Sigmoid colon (tissue), 6 donors: ENCODE measurements at regions not wholly inside any gene's neighbourhood (a gene's known extent, or its start where the extent isn't known, plus 50 kb on each side); places are given as distances from the start of the nearest gene placed in this dataset.

Experiments
- DNase-seq: peaks from one replicate; pipeline ENCODE4 v3.0.0-alpha.2; 2019
- H3K27ac ChIP-seq, 4 donors: fragments of 200-600 bp; sonication (generic); one replicate each; pipeline ENCODE4 v1.5.1; 2016 to 2019; ENCODE audit warnings: mild to moderate bottlenecking in 1 of 4
- H3K27me3 ChIP-seq, 3 donors: fragments of 200-600 bp; sonication (generic); one replicate each; pipeline ENCODE4 v1.5.1; 2019; ENCODE audit warnings: mild to moderate bottlenecking in 1 of 3
- H3K36me3 ChIP-seq, 4 donors: fragments of 200-600 bp; sonication (generic); one replicate each; pipeline ENCODE4 v1.5.1; 2016 to 2019
- H3K4me1 ChIP-seq, 4 donors: fragments of 200-600 bp; sonication (generic); one replicate each; pipeline ENCODE4 v1.5.1; 2017 to 2019
- H3K4me3 ChIP-seq, 4 donors: fragments of 200-600 bp; sonication (generic); one replicate each; pipeline ENCODE4 v1.5.1; 2017 to 2019; ENCODE audit warnings: mild to moderate bottlenecking in 2 of 4, moderate library complexity in 1 of 4
- H3K9me3 ChIP-seq, 4 donors: fragments of 200-600 bp in 3 of 4; sonication (generic) in 3 of 4; one replicate each; pipeline versions ENCODE4 v1.5.1 to v1.6.1; 2013 to 2019
- EP300 ChIP-seq, 4 donors: sonication (generic); formaldehyde crosslinking; IDR thresholded peaks; one replicate each; pipeline ENCODE4 v1.6.1; 2017; ENCODE audit warnings: antibody characterized with exemption in 4 of 4
- POLR2A ChIP-seq, 2 donors: fragments of 450-650 bp; IDR thresholded peaks; one replicate each; pipeline ENCODE4 v1.6.1; 2016; ENCODE audit warnings: antibody characterized with exemption in 2 of 2, mild to moderate bottlenecking in 2 of 2, moderate library complexity in 2 of 2
- POLR2AphosphoS5 ChIP-seq, 4 donors: sonication (generic); formaldehyde crosslinking; IDR thresholded peaks; one replicate each; pipeline ENCODE4 v1.6.1; 2017; ENCODE audit warnings: antibody characterized with exemption in 4 of 4
- WGBS, 2 donors: extraction: QIAGEN DNeasy Blood & Tissue Kit; methylation state at CpG; one replicate each; pipeline ENCODE4 v1.1.7; 2013; 5-methylcytosine and 5-hydroxymethylcytosine counted together
- intact Hi-C: fragments of 100-400 bp; cut with DNase I; formaldehyde crosslinking; loops from one replicate; pipeline ENCODE4 v1.15.1; 2023
- TF ChIP-seq, protein P1 (sequence below), 4 experiments: fragments of 450-650 bp in 3 of 4; fragments of 200-600 bp in 1 of 4; IDR thresholded peaks; one replicate each; pipeline ENCODE4 v1.5.1; 2016 to 2019; ENCODE audit warnings: antibody characterized with exemption in 4 of 4, mild to moderate bottlenecking in 3 of 4, moderate library complexity in 2 of 4
- donor health status: healthy with polysubstance abuse.
- donor health status: healthy.

DNA sequence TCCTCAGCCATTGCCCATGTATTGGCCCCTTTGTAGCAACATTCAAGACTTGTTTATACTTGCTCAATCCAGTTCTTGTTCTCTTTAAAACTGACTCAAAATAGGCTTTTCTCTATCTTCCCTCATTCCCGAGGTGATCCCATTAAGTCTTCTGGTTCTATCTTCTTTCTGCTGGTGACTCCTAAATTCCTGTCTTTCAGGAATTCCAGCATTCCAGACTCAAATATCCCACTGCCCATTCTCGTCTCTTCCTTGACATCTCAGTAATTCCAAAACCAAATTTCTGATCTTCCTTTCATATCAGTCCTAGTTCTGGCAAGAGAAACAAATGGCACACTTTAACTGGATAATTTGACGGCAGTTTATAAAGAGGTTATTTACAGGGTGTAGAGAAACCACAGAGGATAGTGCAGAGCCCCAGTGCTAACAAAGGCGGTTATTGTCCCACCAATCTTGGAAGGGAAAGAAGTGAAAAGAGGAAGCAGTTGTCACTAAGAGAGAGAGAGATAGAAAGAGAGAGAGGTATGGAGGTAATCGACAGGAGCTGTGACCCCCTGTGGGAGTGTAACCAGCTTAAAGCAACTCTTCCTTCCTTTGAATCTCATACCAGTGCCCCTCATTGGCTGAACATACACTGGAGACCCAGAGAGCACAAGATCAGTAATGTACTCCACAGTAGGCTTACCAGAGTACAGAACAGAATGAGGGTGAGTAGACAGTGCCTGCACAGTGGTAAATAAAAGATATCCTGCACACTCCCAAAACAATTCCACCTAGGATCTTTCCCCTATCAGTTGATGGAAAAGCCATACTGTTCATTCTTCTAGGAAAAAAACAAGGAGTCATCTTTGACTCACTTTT is 177.6 kb upstream of the LMNTD1 start:
- intact Hi-C loops = no loop called here
- Histone ChIP-seq H3K27me3 (no peaks in the 10 kb centered on the region), H3K27ac (no peak overlapping the region), H3K36me3 (no peaks in the 10 kb centered on the region), H3K9me3 (no peaks in the 10 kb centered on the region), H3K4me3 (no peak overlapping the region), H3K4me1 (peaks cover 0 to 6% (median 3%) of the 10 kb centered on the region in 4 donors)
- DNase-seq = no peak
- TF ChIP-seq POLR2AphosphoS5 (IDR thresholded peaks at IDR 0.05) (no peak), EP300 (IDR thresholded peaks at IDR 0.05) (no peak), POLR2A (IDR thresholded peaks at IDR 0.05) (no peak)
- TF ChIP-seq, protein P1, sequence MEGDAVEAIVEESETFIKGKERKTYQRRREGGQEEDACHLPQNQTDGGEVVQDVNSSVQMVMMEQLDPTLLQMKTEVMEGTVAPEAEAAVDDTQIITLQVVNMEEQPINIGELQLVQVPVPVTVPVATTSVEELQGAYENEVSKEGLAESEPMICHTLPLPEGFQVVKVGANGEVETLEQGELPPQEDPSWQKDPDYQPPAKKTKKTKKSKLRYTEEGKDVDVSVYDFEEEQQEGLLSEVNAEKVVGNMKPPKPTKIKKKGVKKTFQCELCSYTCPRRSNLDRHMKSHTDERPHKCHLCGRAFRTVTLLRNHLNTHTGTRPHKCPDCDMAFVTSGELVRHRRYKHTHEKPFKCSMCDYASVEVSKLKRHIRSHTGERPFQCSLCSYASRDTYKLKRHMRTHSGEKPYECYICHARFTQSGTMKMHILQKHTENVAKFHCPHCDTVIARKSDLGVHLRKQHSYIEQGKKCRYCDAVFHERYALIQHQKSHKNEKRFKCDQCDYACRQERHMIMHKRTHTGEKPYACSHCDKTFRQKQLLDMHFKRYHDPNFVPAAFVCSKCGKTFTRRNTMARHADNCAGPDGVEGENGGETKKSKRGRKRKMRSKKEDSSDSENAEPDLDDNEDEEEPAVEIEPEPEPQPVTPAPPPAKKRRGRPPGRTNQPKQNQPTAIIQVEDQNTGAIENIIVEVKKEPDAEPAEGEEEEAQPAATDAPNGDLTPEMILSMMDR (IDR thresholded peaks at IDR 0.05) = no peak
- WGBS, 2 donors = 11 to 35% methylated on average over 5 of the region's 5 CpGs

DNA sequence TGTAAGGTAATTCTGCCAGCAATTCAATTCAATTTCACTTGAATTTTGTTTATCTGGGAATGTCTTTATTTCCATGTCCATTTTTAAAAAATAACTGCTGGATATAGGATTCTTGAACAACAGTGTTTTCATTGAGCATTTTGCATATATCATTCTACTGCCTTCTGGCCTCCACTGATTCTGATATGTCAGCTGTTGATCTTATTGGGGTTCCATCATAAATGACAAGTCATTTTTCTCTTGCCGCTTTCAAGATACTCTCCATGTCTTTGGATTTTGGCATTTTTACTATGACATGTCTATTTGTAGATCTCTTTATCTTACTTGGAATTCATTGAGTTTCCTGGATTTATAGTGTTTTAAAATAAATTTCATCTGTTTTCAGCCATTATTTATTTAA is 180.5 kb upstream of the LMNTD1 start:
- no peaks in the 10 kb centered on the region for H3K27me3 ChIP-seq
- H3K4me3 ChIP-seq = no peak overlapping the region
- DNase-seq = no peak
- H3K9me3 ChIP-seq = no peaks in the 10 kb centered on the region
- WGBS, 2 donors = 99 to 100% methylated on average over 1 of the region's 1 CpG
- TF ChIP-seq POLR2AphosphoS5 (IDR thresholded peaks at IDR 0.05) = no peak
- no peaks in the 10 kb centered on the region for H3K36me3 ChIP-seq
- intact Hi-C loops = no loop called here
- no peak overlapping the region for H3K27ac ChIP-seq
- H3K4me1 ChIP-seq = no peaks in the 10 kb centered on the region

DNA sequence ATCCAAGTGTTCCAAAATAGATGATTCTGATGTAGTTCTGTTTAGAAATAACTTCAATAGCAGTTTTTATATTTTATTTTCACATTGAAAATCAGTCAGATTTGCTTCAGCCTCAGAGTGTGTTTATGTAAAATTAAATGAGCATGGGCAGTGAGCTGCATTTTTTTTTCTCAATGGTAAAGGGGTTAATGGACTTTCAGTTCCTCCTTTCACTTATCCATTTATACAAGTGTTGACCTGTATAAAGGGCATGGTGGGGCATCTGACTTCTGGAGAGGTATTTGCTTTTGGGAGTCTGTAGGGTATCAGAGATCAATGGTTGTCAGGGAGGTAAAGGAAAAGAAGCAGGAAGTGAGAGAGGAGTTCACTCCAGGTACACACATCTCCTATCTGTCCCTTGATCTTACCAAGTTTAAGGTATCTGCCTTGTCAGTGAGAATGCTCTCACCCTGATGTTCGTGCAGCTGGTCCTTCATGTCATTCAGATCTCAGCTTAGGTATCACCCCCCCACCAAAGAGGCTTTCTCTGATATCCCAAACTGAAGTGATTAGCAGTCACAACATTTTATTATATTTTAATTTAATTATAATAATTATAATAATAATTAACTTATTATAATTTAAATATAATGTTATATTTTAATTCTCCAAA is 181.6 kb upstream of the LMNTD1 start:
- WGBS, 2 donors = 74 to 91% methylated on average over 1 of the region's 1 CpG
- Histone ChIP-seq H3K4me3 (no peak overlapping the region), H3K36me3 (no peaks in the 10 kb centered on the region), H3K4me1 (no peaks in the 10 kb centered on the region), H3K9me3 (no peaks in the 10 kb centered on the region), H3K27ac (no peak overlapping the region), H3K27me3 (no peaks in the 10 kb centered on the region)
- TF ChIP-seq POLR2A (IDR thresholded peaks at IDR 0.05) (no peak), EP300 (IDR thresholded peaks at IDR 0.05) (no peak), POLR2AphosphoS5 (IDR thresholded peaks at IDR 0.05) (no peak)
- TF ChIP-seq, protein P1 (IDR thresholded peaks at IDR 0.05) = no peak
- intact Hi-C loops = no loop called here
- DNase-seq = no peak

DNA sequence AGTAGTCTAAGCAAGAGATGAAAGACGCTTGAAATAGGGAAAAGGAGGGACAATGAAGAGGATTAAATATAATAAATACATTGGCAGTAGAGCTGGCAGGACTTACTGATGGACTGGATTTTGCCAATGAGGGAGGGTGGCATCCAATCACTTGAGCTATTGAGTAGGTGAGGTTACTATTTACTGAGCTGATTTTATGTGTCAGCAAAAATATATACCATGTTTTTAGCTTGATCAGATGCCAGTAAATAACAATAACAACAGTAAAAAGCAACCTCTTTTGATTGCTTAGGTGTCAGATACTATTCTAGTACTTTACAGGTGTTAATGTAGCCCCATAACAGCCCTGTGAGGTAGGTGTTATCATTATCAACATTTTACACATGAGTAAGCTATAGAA is 187.5 kb upstream of the LMNTD1 start:
- WGBS, 2 donors = 84 to 97% methylated on average over 1 of the region's 1 CpG
- intact Hi-C loops = no loop called here
- DNase-seq = no peak
- Histone ChIP-seq H3K27ac (no peak overlapping the region), H3K4me1 (no peaks in the 10 kb centered on the region), H3K36me3 (no peaks in the 10 kb centered on the region), H3K27me3 (no peaks in the 10 kb centered on the region), H3K4me3 (no peak overlapping the region), H3K9me3 (no peaks in the 10 kb centered on the region)
- TF ChIP-seq POLR2A (IDR thresholded peaks at IDR 0.05) = no peak
- no peak for TF ChIP-seq EP300 (IDR thresholded peaks at IDR 0.05)
- TF ChIP-seq POLR2AphosphoS5 (IDR thresholded peaks at IDR 0.05) = no peak
- TF ChIP-seq, protein P1 (IDR thresholded peaks at IDR 0.05) = no peak

DNA sequence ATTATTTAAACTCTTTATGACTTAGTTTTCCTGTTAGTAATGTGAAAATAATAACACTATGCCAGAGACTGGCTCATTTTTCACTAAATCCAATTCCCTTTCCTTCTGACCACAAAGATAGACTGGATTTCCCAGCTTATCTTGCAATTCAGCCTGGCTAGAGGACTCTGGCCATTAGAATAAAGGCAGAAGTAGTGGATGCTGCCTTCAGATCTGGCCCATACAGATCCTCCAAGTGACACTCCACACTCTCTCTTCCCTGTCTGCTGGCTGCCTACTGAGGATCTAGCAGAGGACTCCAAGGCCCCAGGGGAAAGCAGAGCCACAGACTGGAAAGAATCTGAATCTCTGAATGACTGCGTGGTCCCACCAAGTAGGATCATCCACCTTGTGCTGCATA is 188.8 kb upstream of the LMNTD1 start:
- DNase-seq = no peak
- no peaks in the 10 kb centered on the region for H3K9me3 ChIP-seq
- no peaks in the 10 kb centered on the region for H3K4me1 ChIP-seq
- intact Hi-C loops = no loop called here
- H3K36me3 ChIP-seq = no peaks in the 10 kb centered on the region
- 93 to 95% methylated on average over 1 of the region's 1 CpG for WGBS, 2 donors
- no peak overlapping the region for H3K4me3 ChIP-seq
- H3K27me3 ChIP-seq = no peaks in the 10 kb centered on the region
- no peak for TF ChIP-seq EP300 (IDR thresholded peaks at IDR 0.05)
- no peak for TF ChIP-seq POLR2A (IDR thresholded peaks at IDR 0.05)
- no peak for TF ChIP-seq POLR2AphosphoS5 (IDR thresholded peaks at IDR 0.05)
- TF ChIP-seq, protein P1 (IDR thresholded peaks at IDR 0.05) = no peak
- H3K27ac ChIP-seq = no peak overlapping the region
